OCI-LY3 (cell line): ENCODE measurements at regions not wholly inside any gene's neighbourhood (a gene's known extent, or its start where the extent isn't known, plus 50 kb on each side); places are given as distances from the start of the nearest gene placed in this dataset.

ENCODE experiments used
- H2AFZ ChIP-seq: fragments of 200-600, 300-600 bp; shearing (Covaris generic); 2 replicates; pipeline ENCODE4 v1.6.0; 2014; ENCODE audit warnings: antibody characterized with exemption, low read depth, low read length
- H3K27ac ChIP-seq: fragments of 200-600, 300-600 bp; sonication (generic); 2 replicates; pipeline ENCODE4 v1.5.1; 2014; ENCODE audit warnings: mild to moderate bottlenecking, low read length, moderate library complexity, mixed read lengths
- H3K27me3 ChIP-seq: fragments of 200-600, 300-600 bp; sonication (generic); 2 replicates; pipeline ENCODE4 v1.6.1; 2014; ENCODE audit warnings: low read depth, low read length, mixed read lengths
- H3K36me3 ChIP-seq: fragments of 200-600, 300-600 bp; sonication (generic); replicated peaks from 2 replicates; pipeline ENCODE3; 2014; ENCODE audit warnings: low read depth, low read length, mixed read lengths
- H3K4me1 ChIP-seq: fragments of 300-600, 200-600 bp; sonication (generic); 2 replicates; pipeline ENCODE4 v1.6.1; 2014; ENCODE audit warnings: low read length, mixed read lengths
- H3K4me2 ChIP-seq: fragments of 200-600, 300-600 bp; sonication (generic); 2 replicates; pipeline ENCODE4 v1.6.1; 2014; ENCODE audit warnings: low read length, mixed read lengths
- H3K4me3 ChIP-seq: fragments of 300-600, 200-600 bp; sonication (generic); 2 replicates; pipeline ENCODE4 v1.5.1; 2014; ENCODE audit warnings: antibody characterized with exemption, mild to moderate bottlenecking, low read length, moderate library complexity
- H3K79me2 ChIP-seq: fragments of 300-600, 200-600 bp; shearing (Covaris generic); 2 replicates; pipeline ENCODE4 v1.6.1; 2014; ENCODE audit warnings: mild to moderate bottlenecking, low read length, mixed read lengths
- H3K9ac ChIP-seq: fragments of 300-600, 200-600 bp; shearing (Covaris generic); 2 replicates; pipeline ENCODE4 v1.6.0; 2014; ENCODE audit warnings: mild to moderate bottlenecking, low read length, moderate library complexity
- H3K9me3 ChIP-seq: fragments of 200-600, 300-600 bp; shearing (Covaris generic); 2 replicates; pipeline ENCODE4 v1.6.1; 2014; ENCODE audit warnings: low read length, mixed read lengths; ENCODE audit not compliant: insufficient read depth
- H4K20me1 ChIP-seq: fragments of 200-600, 300-600 bp; sonication (generic); 2 replicates; pipeline ENCODE4 v1.6.1; 2016; ENCODE audit warnings: low read length, mixed read lengths; ENCODE audit not compliant: insufficient read depth
- CTCF ChIP-seq: fragments of 200-600, 300-600 bp; sonication (generic); IDR thresholded peaks from 2 replicates; pipeline ENCODE4 v1.5.1; 2014; ENCODE audit warnings: antibody characterized with exemption, low read length, low read depth
- EZH2phosphoT487 ChIP-seq: fragments of 200-600 bp; shearing (Covaris generic); IDR thresholded peaks from 2 replicates; pipeline ENCODE4 v1.6.1; 2018; ENCODE audit warnings: antibody characterized with exemption, mixed run types, low read depth

- Histone ChIP-seq H3K9me3 (no peaks in the 10 kb centered on the region), H3K9ac (no peak overlapping the region), H3K4me3 (no peak overlapping the region), H3K4me2 (no peak overlapping the region), H3K27me3 (no peaks in the 10 kb centered on the region), H3K36me3 (no peaks in the 10 kb centered on the region), H3K4me1 (no peaks in the 10 kb centered on the region), H3K79me2 (no peaks in the 10 kb centered on the region), H2AFZ (no peak overlapping the region), H3K27ac (no peak overlapping the region), H4K20me1 (no peaks in the 10 kb centered on the region)
- no peak for TF ChIP-seq CTCF
- TF ChIP-seq EZH2phosphoT487, result no peak
These were observed 522.6 kb downstream of the ADGRL2 start for GRCh38 chr1:82323144-82323841.

- Histone ChIP-seq H3K36me3 (no peaks in the 10 kb centered on the region), H3K4me3 (no peak overlapping the region), H3K27me3 (no peaks in the 10 kb centered on the region), H3K4me2 (no peak overlapping the region), H2AFZ (no peak overlapping the region), H3K9me3 (no peaks in the 10 kb centered on the region), H3K79me2 (no peaks in the 10 kb centered on the region), H3K27ac (no peak overlapping the region), H3K9ac (no peak overlapping the region), H4K20me1 (no peaks in the 10 kb centered on the region), H3K4me1 (no peaks in the 10 kb centered on the region)
- no peak for TF ChIP-seq EZH2phosphoT487
- TF ChIP-seq CTCF, result no peak
These were observed 521.1 kb downstream of the ADGRL2 start for GRCh38 chr1:82321794-82322193.

GRCh38 chr1:82319546-82319945, 518.8 kb downstream of the ADGRL2 start:
- H4K20me1 ChIP-seq, result no peaks in the 10 kb centered on the region
- no peak overlapping the region for H3K27ac ChIP-seq
- no peak overlapping the region for H2AFZ ChIP-seq
- H3K9me3 ChIP-seq, result no peaks in the 10 kb centered on the region
- no peaks in the 10 kb centered on the region for H3K27me3 ChIP-seq
- H3K36me3 ChIP-seq, result no peaks in the 10 kb centered on the region
- no peak overlapping the region for H3K4me2 ChIP-seq
- H3K9ac ChIP-seq, result no peak overlapping the region
- no peak overlapping the region for H3K4me3 ChIP-seq
- H3K4me1 ChIP-seq, result no peaks in the 10 kb centered on the region
- H3K79me2 ChIP-seq, result no peaks in the 10 kb centered on the region
- TF ChIP-seq CTCF, result no peak
- TF ChIP-seq EZH2phosphoT487, result no peak

- H3K4me1 ChIP-seq, result no peaks in the 10 kb centered on the region
- no peaks in the 10 kb centered on the region for H3K79me2 ChIP-seq
- H2AFZ ChIP-seq, result 0 out of 2 replicates have a peak overlapping the region, but pooled peaks have one; percentile 60
- H3K9ac ChIP-seq, result no peak overlapping the region
- no peaks in the 10 kb centered on the region for H3K36me3 ChIP-seq
- no peaks in the 10 kb centered on the region for H3K9me3 ChIP-seq
- TF ChIP-seq EZH2phosphoT487 (no peak), CTCF (no peak)
- H3K4me2 ChIP-seq, result no peak overlapping the region
- no peak overlapping the region for H3K27ac ChIP-seq
- no peaks in the 10 kb centered on the region for H4K20me1 ChIP-seq
- H3K27me3 ChIP-seq, result no peaks in the 10 kb centered on the region
- no peak overlapping the region for H3K4me3 ChIP-seq
These were observed 518.2 kb downstream of the ADGRL2 start for GRCh38 chr1:82318921-82319320.
